ENCODE measurements at regions not wholly inside any gene's neighbourhood (a gene's known extent, or its start where the extent isn't known, plus 50 kb on each side); places are given as distances from the start of the nearest gene placed in this dataset.

GRCh38 chr21:25133939-25134338, 473.3 kb downstream of the MRPL39 start:
- DNase-seq (ENCODE audit: low spot score), result no peak
- Mint-ChIP-seq H3K27me3 (ENCODE audit: low read depth) (no peaks in the 10 kb centered on the region), H3K4me3 (ENCODE audit: unreplicated experiment) (no peak overlapping the region), H3K27ac (ENCODE audit: unreplicated experiment) (no peak overlapping the region), H3K9me3 (ENCODE audit: low read depth) (peaks cover 33% of the 10 kb centered on the region), H3K36me3 (ENCODE audit: low read depth) (no peaks in the 10 kb centered on the region), H3K4me1 (ENCODE audit: low read depth) (no peaks in the 10 kb centered on the region)
- TF ChIP-seq CTCF (IDR thresholded peaks at IDR 0.05), result no peak

- Mint-ChIP-seq H3K4me1 (ENCODE audit: low read depth) (no peaks in the 10 kb centered on the region), H3K27ac (ENCODE audit: unreplicated experiment) (no peak overlapping the region), H3K4me3 (ENCODE audit: unreplicated experiment) (no peak overlapping the region), H3K36me3 (ENCODE audit: low read depth) (no peaks in the 10 kb centered on the region), H3K27me3 (ENCODE audit: low read depth) (no peaks in the 10 kb centered on the region), H3K9me3 (ENCODE audit: low read depth) (peaks cover 34% of the 10 kb centered on the region)
- no peak for DNase-seq (ENCODE audit: low spot score)
- no peak for TF ChIP-seq CTCF (IDR thresholded peaks at IDR 0.05)
These were observed 479.5 kb downstream of the MRPL39 start for GRCh38 chr21:25127811-25128210.

GRCh38 chr21:25127007-25127406, 480.3 kb downstream of the MRPL39 start:
- no peak for DNase-seq (ENCODE audit: low spot score)
- no peaks in the 10 kb centered on the region for H3K27me3 Mint-ChIP-seq (ENCODE audit: low read depth)
- no peak for TF ChIP-seq CTCF (IDR thresholded peaks at IDR 0.05)

GRCh38 chr21:25126564-25126963, 480.7 kb downstream of the MRPL39 start:
- no peak for TF ChIP-seq CTCF (IDR thresholded peaks at IDR 0.05)
- no peak for DNase-seq (ENCODE audit: low spot score)
- H3K27me3 Mint-ChIP-seq (ENCODE audit: low read depth), result no peaks in the 10 kb centered on the region
- H3K4me1 Mint-ChIP-seq (ENCODE audit: low read depth), result no peaks in the 10 kb centered on the region
- H3K4me3 Mint-ChIP-seq (ENCODE audit: unreplicated experiment), result no peak overlapping the region
- H3K27ac Mint-ChIP-seq (ENCODE audit: unreplicated experiment), result no peak overlapping the region
- no peaks in the 10 kb centered on the region for H3K36me3 Mint-ChIP-seq (ENCODE audit: low read depth)
- H3K9me3 Mint-ChIP-seq (ENCODE audit: low read depth), result peaks cover 26% of the 10 kb centered on the region

More at GRCh38 chr21:25127007-25127406, 480.3 kb downstream of the MRPL39 start:
- no peak overlapping the region for H3K4me3 Mint-ChIP-seq (ENCODE audit: unreplicated experiment)
- no peaks in the 10 kb centered on the region for H3K36me3 Mint-ChIP-seq (ENCODE audit: low read depth)
- H3K4me1 Mint-ChIP-seq (ENCODE audit: low read depth), result no peaks in the 10 kb centered on the region
- H3K9me3 Mint-ChIP-seq (ENCODE audit: low read depth), result peaks cover 28% of the 10 kb centered on the region
- no peak overlapping the region for H3K27ac Mint-ChIP-seq (ENCODE audit: unreplicated experiment)

- no peak for TF ChIP-seq CTCF (IDR thresholded peaks at IDR 0.05)
- no peak for DNase-seq (ENCODE audit: low spot score)
- Mint-ChIP-seq H3K27ac (ENCODE audit: unreplicated experiment) (no peak overlapping the region), H3K9me3 (ENCODE audit: low read depth) (peaks cover 32% of the 10 kb centered on the region), H3K4me3 (ENCODE audit: unreplicated experiment) (no peak overlapping the region), H3K4me1 (ENCODE audit: low read depth) (no peaks in the 10 kb centered on the region), H3K36me3 (ENCODE audit: low read depth) (no peaks in the 10 kb centered on the region), H3K27me3 (ENCODE audit: low read depth) (no peaks in the 10 kb centered on the region)
These were observed 488.6 kb downstream of the MRPL39 start for GRCh38 chr21:25118648-25119047.

Measured in chondrocyte (in vitro differentiated cells).